GM18867 (cell line): ENCODE measurements at regions not wholly inside any gene's neighbourhood (a gene's known extent, or its start where the extent isn't known, plus 50 kb on each side); places are given as distances from the start of the nearest gene placed in this dataset.
A peak's percentile ranks its signal among the peaks of the same experiment; 100 is the strongest.

Experiments
- ATAC-seq: cut with Tn5 transposase; IDR thresholded peaks from one replicate; pipeline ENCODE4 v1.9.1; 2021; ENCODE audit warnings: mild to moderate bottlenecking, moderate library complexity; ENCODE audit not compliant: unreplicated experiment

DNA sequence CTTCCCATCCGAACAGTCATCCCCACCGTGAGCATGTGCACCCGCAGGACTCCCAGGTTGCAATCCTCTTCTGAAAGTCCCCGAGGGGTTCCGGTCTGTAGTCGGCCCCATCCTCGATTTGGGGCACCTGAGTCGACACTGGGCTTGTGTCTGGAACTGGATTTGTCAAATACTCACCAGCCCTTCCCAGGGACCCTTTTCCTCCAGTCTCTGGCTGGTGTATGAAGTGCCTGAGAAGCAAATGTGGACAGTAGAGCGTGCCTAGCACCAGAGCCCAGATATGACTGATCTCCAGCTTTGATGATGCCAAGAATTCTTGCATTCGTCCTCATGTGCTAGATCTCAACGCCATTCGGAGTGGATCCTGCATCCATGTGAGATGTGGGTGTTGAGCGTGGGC is 132.5 kb upstream of the ADARB2 start:
- ATAC-seq = no peak

DNA sequence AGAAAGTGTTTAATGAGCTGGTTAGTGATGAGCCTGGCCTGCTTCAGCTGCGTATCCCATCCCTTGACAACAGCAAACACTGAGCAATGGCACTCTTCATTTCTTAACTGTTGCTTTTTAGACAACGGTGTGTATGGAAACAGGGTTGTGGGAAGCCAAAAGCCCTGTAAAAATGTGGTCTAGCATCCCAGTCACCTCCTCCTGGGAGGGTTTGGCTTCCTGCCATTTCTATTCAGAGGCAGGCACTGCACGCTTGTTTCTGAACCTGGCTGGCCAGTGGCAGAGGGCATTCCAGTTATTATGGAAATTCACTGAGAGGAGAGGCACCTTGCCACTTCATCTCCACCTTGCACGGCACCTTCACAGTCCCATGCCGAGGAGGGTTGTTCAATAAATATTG is 123.0 kb upstream of the ADARB2 start:
- ATAC-seq = no peak

DNA sequence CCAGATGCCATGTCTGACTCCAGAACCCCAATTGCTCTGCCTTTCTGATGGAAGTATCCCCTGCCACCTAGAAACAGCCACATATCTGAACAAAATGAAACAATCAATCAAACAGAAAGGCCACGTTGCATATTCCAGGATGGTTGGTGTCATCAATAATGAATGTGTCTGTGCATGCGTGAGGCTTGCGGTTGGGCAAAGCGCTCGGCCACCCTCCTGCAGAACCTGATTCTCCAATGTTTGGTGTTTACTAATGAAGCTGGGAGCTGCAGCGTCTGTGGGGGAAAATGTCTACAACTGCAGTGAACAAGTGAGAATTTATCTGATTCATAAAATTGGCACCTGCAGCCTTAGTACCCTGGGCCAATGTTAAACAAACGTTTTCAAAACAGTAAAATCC is 121.2 kb upstream of the ADARB2 start:
- no peak for ATAC-seq

DNA sequence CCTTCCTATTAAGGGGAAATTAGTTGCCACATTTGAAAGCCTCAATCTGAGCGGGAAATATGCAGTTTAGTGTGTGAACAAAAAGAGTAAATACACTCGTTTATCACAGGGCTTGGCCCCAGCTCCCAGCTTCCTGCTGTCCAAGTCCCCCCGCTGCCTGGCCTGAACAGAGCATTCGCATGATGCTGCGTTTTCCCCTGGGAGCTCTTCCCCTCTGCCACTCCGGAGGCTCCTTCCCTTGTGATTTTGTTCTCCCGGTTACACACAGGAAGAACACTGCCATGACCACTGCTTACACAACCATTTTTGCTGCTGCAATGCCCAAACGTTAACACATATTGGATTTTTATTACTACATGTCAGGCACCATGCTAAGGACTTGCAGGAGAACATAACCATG is 120.7 kb upstream of the ADARB2 start:
- no peak for ATAC-seq

DNA sequence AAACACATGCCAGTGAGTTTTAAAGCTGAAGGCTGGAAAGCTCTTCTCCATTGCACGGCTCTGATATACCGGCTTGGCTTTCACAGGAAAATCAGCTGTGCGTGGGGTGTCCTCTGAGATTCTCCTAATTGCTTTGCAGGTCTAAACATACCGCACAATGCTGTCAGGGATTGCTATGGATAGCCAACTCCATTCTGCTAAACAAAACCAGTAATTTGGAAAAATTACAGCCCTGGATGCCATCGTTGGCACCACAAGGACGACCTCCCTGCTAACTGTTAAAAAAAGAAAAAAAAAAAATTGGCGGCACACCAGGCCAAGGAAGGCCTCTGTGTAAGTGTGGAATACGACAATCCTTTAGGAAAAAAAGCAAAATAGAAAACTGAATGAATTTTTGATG is 118.6 kb upstream of the ADARB2 start:
- no peak for ATAC-seq

DNA sequence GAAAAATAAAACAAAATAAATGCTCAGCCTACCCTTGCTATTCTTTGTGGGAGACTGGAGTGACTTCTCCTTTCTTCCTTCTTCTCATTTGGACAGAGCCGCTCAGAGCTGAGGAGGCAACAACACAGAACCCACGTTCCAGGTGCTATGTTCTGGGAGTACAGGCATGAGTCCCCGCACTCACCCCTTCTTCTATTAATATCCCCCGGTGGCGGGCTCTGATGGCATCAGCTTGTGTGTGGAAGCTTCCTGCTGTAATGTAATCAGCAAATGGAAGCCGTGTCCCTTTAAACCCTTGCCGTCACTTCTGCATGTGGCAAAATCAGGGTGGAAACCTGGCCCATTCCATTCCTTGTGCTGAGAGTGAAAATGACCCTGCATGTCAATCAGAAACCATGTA is 116.9 kb upstream of the ADARB2 start:
- no peak for ATAC-seq

DNA sequence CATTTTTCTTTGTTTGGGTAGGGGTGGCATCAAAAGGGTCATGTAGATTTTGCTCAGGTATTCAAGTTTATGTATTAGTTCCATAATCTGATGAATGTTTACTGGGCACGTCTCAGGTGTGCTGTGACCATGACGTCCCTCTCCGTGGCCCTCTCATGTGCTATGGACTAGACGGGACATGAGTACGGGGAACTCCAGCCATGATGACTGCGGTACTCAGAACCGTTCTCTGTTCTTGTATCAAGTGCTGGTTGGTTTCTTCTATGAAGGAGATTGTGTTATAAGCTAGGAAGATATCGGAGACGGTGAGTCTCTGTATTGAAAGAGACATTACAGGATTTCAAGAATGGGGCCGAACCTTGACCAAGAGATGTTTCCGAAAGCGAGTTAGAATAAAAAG is 116.5 kb upstream of the ADARB2 start:
- ATAC-seq = no peak

DNA sequence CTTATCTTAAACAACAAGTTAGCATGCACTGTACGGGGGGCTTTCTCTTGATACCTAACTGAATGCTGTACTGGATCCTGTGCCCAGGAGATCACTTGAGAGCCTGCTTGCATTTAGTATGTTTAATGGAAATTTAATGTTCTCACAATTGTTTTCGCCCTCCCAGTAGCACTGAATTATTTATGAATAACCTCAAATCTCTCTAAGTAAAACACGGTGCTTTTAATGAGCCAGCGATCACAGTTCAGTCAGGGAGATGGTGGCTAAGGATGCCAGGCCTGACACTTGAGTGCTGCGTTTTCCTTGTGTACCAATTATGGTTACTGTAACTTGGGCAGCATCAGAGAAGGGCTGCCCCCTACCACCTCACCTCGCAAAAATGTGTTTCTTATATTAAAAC is 115.5 kb upstream of the ADARB2 start:
- ATAC-seq = no peak

DNA sequence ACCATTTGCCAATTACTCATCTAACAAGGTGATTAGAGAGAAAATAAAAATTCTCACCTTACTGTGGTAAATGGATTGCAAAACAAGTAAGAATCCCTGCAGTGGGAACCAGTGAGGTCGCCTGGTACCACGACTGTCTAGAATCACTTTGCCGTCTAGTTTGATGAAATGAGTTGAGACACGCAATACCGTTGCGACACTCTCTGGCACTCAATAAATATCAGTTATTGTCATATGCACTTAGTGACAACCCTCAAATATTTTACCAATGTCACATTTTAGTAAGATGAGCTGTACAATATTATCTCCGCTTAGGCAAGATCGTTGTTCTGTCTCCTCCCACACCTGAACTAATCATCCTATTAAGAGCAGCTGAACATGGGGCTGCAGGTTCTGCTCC is 114.4 kb upstream of the ADARB2 start:
- no peak for ATAC-seq

DNA sequence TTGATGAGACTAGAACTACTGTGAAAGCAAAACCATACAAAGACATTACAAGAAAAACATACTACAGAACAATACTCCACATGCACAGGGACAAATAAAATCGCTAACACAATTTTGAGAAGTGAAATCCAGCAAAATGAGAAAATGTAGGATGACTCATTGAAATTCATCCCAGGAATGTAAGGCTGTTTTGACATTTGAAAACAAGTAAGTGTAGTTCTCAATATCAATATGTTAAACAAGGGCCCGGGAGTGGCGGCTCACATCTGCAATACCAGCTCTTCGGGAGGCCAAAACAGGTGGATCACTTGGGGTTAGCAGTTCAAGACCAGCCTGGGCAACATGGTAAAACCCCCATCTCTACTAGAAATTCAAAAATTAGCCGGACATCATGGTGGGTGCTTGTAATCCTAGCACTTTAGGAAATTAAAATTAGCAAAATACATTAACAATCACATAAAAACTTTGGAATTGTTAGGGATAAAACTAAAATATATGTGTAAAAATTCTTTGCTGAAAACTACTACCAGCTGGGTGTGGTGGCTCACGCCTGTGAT is 113.7 kb upstream of the ADARB2 start:
- ATAC-seq = no peak

DNA sequence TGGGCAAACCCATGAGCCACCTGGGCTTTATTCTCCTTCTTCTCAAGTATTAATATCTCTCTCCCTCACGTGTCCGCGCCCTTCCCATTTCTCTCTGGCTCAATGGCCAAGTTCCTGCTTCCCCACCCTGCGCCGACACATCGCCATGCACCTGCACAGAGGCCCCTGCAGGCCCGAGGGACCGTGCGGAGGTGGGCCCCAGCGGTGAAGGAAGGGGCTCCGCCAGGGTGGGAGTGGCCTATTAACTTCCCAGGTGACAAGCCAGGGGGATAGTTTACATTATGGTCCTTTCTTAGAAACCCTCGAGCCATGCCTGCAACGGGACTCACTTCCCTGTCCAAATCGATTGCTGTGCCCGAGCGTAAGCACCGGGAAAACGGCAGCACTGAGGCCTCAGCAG is 110.0 kb upstream of the ADARB2 start:
- ATAC-seq = no peak

DNA sequence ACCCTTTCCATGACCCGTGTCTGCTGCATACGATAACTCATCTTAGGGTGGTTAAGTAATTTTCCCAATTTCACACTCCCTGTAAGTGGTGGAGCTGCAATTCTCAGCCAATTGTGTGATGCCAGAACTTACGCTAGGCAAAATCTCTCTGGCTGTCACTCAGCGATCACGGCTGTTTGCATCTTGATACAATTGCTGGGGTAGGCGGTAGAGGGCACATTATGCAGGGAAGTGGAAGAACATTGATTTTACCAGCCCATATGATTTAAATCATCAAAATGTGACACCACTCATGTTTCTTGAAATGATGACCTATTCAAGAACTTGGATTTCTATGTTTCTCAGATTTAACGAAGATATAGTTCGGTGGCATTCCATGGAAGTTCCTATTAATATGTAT is 108.7 kb upstream of the ADARB2 start:
- ATAC-seq = no peak

DNA sequence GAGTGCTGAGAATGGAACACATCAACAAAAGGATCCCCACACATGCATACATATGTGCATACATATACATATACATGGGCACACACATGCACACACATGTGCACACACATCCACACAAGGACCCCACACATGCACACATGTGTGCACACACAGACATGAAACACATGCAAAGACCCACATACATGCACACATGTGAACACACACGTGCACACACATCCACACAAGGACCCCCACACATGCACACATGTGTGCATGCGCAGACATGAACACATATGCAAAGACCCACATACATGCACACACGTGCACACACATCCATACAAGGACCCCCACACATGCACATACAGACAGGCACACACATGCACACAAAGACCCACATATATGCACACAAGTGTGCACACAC is 104.4 kb upstream of the ADARB2 start:
- no peak for ATAC-seq

DNA sequence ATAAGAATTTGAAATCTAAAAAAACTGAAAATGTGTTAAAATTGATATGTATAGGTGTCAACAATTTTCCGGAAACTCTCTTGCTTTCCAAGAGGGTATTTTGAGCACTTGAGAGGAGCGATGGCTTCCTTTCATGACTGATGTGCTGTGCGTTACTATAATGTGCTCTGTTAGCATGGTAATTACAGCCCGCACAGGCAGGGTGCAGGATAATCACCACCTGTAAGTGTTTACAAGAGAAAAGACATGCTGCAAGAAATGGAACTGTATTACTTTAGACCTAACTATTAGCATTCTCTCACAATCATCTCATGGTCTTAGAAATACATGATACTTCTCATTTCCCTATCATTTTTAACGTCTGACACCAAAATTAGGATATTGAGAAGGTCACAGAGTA is 92.4 kb upstream of the ADARB2 start:
- ATAC-seq = no peak

DNA sequence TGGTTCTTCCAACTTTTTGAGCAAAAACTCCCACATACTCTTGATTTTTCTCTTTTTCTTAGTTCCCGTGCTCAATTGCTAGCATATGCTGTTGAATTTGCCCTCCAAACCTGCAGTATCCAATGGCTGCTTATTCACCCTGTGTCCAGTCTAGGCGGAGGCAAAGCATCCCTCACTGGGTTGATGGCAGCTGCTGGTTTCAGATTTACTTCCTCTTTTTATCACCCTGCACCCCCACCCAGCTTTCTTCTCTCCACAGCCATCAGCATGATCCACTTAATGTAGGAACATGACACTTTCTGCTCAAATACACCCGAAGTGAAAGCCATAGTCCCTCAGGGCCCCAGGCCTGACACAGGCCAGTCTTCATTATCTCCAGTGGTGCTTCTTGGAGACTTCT is 87.6 kb upstream of the ADARB2 start:
- ATAC-seq = peak; percentile 79

DNA sequence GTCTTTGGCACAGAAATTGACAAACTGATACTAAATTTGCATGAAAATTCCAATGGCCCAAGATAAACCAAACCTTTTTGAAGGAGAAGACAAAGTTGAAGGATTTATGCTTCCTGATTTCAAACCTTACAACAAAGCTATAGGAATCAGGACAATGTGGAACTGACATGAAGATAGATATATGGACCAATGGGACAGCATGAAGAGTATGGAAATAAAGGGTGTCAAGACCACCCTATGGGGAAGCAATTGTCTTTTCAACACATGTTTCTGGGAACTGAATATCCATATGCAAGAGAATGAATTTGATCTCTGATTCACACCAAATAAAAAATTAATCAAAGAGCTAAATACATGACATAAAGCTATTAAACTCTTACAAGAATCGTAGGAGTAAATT is 77.2 kb upstream of the ADARB2 start:
- no peak for ATAC-seq

DNA sequence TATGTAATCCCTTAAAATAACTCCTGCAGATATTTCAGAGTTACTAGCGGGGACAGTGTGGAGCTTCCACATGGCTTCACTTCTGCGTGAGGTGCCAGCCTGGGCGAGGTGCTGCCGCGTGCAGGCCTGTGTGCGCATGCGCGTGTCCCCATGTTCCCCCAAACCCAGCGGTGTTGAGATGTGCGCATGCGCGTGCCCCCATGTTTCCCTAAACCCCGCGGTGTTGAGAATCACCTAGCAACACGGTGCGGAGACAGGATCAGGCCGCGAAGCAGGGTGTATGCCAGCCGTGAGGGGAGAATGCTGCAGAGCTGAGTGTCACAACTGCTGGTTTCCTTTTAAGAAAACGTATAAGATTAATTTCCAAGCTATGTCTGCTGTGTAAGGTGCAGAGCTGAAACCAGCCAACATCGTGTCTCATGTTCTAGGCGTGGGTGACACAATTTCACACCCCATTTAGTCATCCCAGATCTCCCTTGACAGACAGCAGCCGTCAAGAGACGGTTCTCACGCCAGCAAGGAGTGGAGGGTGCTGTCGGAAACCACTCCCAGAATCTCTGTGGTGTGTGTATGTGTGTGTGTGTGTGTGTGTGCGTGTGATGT is 71.9 kb upstream of the ADARB2 start:
- ATAC-seq = no peak

DNA sequence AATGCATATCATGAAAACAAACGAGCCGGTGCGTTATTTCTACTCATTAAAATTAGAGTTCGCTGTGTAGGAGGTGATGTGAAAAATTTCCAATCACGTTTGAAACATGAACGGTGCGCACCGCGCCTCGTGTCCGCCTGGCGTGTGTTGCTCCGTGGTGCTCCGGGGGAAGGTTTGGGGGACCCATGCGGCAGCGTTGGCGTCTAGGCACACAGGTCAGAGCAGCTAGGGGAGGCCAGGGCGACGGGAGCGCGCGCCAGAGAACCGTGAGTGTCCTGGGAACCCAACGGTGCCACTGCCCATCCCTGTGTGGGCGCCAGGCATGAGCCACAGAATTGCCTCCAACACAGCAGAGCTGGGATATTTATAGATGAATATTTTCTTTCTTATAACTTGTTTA is 70.6 kb upstream of the ADARB2 start:
- no peak for ATAC-seq

DNA sequence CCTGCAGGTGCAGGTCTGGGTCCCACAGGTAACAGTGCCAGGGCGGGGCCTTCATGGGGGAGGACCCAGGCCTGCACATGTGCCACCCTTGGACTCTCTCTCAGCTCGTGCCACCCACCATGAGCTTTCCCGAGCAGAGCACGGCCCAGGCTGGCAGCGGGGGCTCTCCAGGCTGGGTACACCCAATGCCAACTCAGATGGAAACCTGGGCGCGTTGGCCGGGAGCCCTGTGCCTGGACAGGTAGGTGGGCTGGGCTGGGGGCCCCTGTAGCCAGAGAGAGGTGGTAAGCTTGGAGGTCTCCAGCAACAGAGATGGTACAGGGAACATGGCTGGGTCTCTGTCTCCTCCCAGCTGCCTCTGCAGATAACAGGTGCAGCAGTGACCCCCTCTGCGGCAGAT is 69.9 kb upstream of the ADARB2 start:
- ATAC-seq = no peak

DNA sequence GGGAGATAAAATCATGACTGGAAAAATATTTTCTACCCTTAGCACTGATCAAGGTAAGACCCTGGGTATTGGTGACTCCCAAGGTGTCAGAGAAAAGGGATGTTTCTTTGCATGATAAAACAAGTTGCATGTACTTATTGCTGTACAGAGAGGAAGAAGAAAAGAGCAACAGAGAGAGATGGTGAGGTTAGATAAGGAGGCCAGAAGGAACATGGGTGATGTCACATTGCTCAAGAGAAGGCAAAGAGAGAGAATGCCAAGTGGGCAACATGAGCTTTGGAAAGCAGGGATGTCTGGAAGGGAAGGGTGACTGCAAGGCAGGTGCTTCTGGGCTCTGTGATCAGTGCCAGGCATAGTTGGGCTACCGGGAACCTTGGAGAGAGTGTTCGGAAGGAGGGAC is 65.1 kb upstream of the ADARB2 start:
- no peak for ATAC-seq

DNA sequence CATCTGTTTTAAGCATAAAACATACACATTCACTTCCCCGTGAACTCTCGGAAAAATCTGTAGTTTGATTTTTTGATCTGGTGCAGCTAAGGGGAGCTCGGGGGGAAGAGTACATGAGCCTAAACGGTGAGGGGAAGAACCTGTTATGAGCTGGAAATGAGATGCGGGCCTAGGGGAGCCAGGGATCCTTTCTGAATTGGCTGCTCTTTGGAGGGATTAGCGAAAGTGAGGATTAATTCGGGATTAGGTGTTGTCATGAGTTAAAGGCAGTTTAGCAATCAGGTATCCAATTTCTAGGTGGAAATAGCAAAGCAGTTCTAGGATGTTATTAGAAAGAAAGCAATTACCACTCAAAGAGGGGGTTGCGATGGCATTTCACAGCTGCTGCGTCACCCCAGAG is 51.1 kb upstream of the ADARB2 start:
- no peak for ATAC-seq
